T-helper 1 cell treated with Interleukin-12 subunit alpha and Interleukin-12 subunit beta and Interleukin-4 antibody, amounts not matched to agents 30 μg/mL and 1 μg/mL, for 36 hours (primary cell): ENCODE measurements at regions not wholly inside any gene's neighbourhood (a gene's known extent, or its start where the extent isn't known, plus 50 kb on each side); places are given as distances from the start of the nearest gene placed in this dataset.

Source experiments
- H3K27ac Mint-ChIP-seq: one replicate; pipeline ENCODE4 v1.8.0; 2021; ENCODE audit warnings: mild to moderate bottlenecking, mixed read lengths
- H3K27me3 Mint-ChIP-seq: one replicate; pipeline ENCODE4 v1.8.0; 2021; ENCODE audit warnings: low read depth, mixed read lengths
- H3K36me3 Mint-ChIP-seq: one replicate; pipeline ENCODE4 v1.8.0; 2021; ENCODE audit warnings: low read depth, mixed read lengths
- H3K4me1 Mint-ChIP-seq: one replicate; pipeline ENCODE4 v1.8.0; 2021; ENCODE audit warnings: low read depth, mixed read lengths
- H3K4me3 Mint-ChIP-seq: one replicate; pipeline ENCODE4 v1.8.0; 2021; ENCODE audit warnings: mild to moderate bottlenecking, moderate library complexity, mixed read lengths
- H3K9me3 Mint-ChIP-seq: one replicate; pipeline ENCODE4 v1.8.0; 2021; ENCODE audit warnings: mixed read lengths

DNA sequence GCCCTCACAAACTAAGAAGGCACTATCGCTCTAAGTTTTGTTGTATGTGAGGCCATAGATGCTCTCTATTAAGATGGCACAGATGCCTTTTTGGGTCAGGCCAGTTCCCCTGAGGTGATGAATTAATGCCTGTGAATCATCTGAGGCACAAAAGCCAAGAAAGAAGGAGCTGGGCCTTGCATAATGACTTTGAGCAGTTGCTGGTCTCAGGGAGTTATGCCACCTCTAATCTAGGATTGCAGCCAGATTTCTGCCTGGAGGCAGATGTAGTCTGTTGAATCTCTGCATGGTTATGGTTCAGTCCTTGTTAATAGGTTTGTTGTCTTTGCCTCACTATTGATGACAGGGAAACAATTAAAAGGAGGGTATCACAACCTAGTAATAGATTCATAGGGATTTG lies 168.1 kb upstream of the CHRM3 start:
- H3K27ac Mint-ChIP-seq: no peak overlapping the region
- no peaks in the 10 kb centered on the region for H3K27me3 Mint-ChIP-seq

DNA sequence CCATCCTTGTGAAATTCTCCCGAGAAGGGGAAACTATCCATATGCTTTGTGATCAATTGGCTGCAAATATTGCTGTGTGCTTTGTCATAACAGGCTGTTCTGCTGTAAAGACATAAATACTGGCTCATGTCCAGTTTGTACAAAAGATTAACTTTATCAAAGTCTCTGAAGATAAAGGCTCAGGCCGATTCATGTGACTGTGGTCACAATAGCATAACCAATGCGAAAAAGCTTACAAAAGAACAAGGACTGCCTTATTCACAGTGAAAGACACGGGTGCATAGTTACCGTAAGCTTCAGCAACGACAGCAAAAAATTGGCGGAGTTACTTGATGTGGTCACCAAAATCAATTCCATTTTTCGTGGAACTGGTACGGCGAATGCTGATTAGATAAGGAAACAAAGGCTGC lies 173.6 kb upstream of the CHRM3 start:
- Mint-ChIP-seq H3K27me3 (no peaks in the 10 kb centered on the region), H3K4me3 (no peak overlapping the region), H3K4me1 (no peaks in the 10 kb centered on the region)

More for the DNA sequence above, 168.1 kb upstream of the CHRM3 start:
- H3K4me3 Mint-ChIP-seq: no peak overlapping the region
- no peaks in the 10 kb centered on the region for H3K36me3 Mint-ChIP-seq
- H3K4me1 Mint-ChIP-seq: no peaks in the 10 kb centered on the region
- H3K9me3 Mint-ChIP-seq: peaks cover 10% of the 10 kb centered on the region

DNA sequence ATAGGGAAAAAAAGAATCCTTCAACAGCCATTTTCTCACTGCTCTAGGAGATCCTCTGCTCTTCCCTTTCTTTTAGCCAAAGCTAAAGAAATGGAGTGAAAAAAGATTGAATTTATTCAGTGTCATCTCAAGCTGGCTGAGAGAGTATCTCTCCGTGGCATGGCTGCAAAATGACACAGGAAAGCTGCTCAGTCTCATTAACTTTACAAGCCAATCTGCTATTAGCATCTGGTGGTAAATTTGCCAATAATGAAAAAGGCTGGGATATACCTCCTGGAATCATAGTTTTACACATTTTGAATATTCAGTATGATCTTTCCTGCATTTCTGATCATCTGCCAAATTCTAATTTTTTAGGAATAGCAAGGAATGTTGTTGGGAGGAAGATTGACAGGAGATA lies 176.8 kb upstream of the CHRM3 start:
- Mint-ChIP-seq H3K4me3 (no peak overlapping the region), H3K9me3 (no peaks in the 10 kb centered on the region), H3K4me1 (no peaks in the 10 kb centered on the region), H3K36me3 (no peaks in the 10 kb centered on the region), H3K27ac (no peak overlapping the region), H3K27me3 (no peaks in the 10 kb centered on the region)

More for the DNA sequence above, 173.6 kb upstream of the CHRM3 start:
- Mint-ChIP-seq H3K9me3 (no peaks in the 10 kb centered on the region), H3K27ac (no peak overlapping the region), H3K36me3 (no peaks in the 10 kb centered on the region)

DNA sequence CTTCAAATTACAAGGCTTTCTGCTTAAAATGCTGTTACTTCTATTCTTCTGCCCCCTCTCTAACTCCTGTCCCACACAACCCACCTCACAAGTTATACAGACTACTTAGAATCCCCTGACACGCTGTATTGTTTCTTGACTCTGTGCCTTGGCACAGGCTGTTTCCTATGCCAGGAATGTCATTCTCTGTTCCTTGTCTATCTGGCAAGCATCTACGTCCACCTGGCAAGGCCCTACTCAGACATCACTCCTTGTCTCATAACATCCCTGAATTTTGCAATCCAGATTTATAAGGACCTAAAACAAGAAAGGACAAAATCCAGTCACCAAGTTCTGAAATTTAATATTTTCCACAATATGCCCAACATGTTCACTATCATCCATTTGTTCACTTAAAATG lies 182.0 kb upstream of the CHRM3 start:
- Mint-ChIP-seq H3K9me3 (no peaks in the 10 kb centered on the region), H3K36me3 (no peaks in the 10 kb centered on the region), H3K27ac (no peak overlapping the region), H3K4me3 (no peak overlapping the region), H3K27me3 (no peaks in the 10 kb centered on the region), H3K4me1 (no peaks in the 10 kb centered on the region)

DNA sequence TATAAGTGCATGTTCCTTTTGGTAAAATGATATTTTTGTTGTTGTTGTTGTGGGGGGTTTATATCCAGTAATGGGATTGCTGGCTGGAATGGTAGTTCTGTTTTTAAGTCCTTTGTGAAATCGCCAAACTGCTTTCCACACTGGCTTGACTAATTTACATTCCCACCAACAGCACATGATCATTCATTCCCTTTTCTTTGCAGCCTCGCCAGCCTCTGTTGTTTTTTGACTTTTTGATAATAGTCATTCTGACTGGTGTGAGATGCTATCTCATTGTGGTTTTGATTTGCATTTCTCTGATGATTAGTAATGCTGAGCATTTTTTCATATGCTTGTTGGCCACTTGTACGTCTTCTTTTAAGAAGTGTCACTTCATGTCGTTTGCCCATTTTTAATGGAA lies 188.5 kb upstream of the CHRM3 start:
- no peaks in the 10 kb centered on the region for H3K4me1 Mint-ChIP-seq
- no peaks in the 10 kb centered on the region for H3K27me3 Mint-ChIP-seq
- H3K36me3 Mint-ChIP-seq: no peaks in the 10 kb centered on the region
- H3K9me3 Mint-ChIP-seq: no peaks in the 10 kb centered on the region
- H3K4me3 Mint-ChIP-seq: no peak overlapping the region
- no peak overlapping the region for H3K27ac Mint-ChIP-seq

DNA sequence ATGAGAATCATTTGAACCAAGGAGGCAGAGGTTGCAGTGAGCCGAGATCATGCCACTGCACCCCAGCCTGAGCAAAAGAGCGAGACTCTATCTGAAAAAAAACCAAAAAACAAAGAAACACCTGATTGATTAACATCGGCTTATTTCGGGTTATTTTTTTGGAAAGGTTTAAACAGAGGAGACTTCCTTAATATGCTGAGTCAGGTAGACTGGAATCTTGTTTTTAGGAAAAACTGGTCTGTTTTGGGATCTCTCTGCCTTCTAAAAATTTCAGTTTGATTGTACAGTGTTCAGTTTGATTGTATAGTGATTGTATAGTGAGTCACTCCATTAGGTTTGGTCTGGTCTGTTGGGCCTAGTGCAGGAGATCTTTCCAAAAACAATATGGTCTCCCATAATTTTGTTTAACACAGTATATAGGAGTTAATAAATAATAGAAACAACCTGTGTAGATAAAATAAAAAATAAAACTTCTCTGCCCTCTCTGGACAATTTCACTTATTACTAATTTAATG lies 196.3 kb upstream of the CHRM3 start:
- no peaks in the 10 kb centered on the region for H3K27me3 Mint-ChIP-seq
- H3K27ac Mint-ChIP-seq: no peak overlapping the region
- H3K4me1 Mint-ChIP-seq: no peaks in the 10 kb centered on the region
- no peak overlapping the region for H3K4me3 Mint-ChIP-seq
- H3K9me3 Mint-ChIP-seq: peaks cover 4% of the 10 kb centered on the region
- no peaks in the 10 kb centered on the region for H3K36me3 Mint-ChIP-seq

DNA sequence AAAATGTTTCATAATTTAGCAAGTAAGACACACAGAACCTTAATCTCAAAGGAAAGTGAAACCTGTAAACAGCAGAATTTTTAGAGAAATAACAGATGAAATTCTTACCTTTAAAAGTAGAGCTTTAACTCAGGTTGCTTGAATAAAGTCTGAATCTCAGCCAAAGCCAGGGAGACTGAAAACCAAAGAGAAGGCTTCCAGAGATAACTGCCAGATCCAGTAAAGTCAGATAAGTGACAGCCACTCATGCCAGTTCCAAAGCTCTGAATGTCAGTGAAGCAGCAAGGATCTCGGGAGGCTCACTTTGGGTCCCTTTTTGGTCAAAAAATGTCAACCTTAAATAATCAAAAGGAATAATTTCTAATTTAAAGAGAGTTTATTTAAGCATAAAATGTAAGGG lies 199.9 kb upstream of the CHRM3 start:
- H3K4me3 Mint-ChIP-seq: no peak overlapping the region
- H3K27ac Mint-ChIP-seq: no peak overlapping the region
- H3K36me3 Mint-ChIP-seq: no peaks in the 10 kb centered on the region
- no peaks in the 10 kb centered on the region for H3K27me3 Mint-ChIP-seq
- H3K4me1 Mint-ChIP-seq: no peaks in the 10 kb centered on the region
- peaks cover 4% of the 10 kb centered on the region for H3K9me3 Mint-ChIP-seq

DNA sequence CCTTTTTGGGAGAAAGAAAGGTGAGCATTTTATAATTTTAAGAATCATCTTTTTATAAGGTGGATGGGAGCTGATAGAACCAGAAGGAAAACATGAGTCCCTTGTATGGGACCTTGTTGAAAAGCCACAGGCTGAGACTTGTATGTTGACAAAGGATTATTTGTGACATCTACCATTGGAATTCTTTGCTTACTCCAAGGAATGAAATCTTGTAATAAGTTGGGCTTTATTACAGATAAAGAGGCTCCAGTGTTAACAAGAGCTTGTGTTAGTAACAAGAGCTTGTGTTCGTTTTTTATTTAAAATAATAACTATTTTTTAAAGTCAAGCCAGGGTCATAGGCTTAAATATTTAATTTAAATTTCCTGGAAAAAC lies 201.1 kb upstream of the CHRM3 start:
- H3K36me3 Mint-ChIP-seq: no peaks in the 10 kb centered on the region
- H3K27me3 Mint-ChIP-seq: no peaks in the 10 kb centered on the region
- peaks cover 10% of the 10 kb centered on the region for H3K9me3 Mint-ChIP-seq
- no peak overlapping the region for H3K4me3 Mint-ChIP-seq
- no peak overlapping the region for H3K27ac Mint-ChIP-seq
- H3K4me1 Mint-ChIP-seq: no peaks in the 10 kb centered on the region

DNA sequence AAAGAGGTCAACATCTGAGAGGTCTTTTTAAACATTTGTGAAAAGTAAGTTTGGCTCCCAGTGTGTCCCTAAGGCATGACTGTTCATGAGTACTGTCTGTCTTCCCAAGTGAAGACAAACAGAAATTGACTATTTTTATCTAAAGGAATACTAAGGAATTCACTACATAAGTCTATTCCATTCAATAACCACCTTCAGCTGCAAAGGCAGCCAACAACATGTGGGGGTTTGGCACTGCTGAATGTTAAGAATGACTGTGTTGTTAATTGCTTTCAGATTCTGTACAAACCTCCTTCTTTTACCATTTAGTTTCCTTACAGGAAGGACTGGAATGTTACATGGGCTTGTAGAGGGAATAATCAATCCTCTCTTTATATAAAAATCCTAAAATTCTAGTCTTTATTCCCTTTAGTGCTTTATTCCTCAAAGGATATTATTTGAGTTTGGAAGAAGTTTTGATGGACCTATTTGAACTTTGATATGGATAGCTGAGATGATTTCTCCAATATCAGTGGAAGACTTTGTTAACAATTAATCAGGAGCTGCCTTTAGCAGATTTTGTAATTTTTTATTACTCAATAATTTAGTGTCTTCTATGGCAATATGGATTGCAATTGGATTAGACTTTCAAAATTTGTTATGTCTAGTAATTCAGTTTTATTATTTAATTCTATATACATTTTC lies 201.7 kb upstream of the CHRM3 start:
- Mint-ChIP-seq H3K27me3 (no peaks in the 10 kb centered on the region), H3K9me3 (peaks cover 10% of the 10 kb centered on the region), H3K4me1 (no peaks in the 10 kb centered on the region), H3K27ac (no peak overlapping the region), H3K4me3 (no peak overlapping the region), H3K36me3 (no peaks in the 10 kb centered on the region)

DNA sequence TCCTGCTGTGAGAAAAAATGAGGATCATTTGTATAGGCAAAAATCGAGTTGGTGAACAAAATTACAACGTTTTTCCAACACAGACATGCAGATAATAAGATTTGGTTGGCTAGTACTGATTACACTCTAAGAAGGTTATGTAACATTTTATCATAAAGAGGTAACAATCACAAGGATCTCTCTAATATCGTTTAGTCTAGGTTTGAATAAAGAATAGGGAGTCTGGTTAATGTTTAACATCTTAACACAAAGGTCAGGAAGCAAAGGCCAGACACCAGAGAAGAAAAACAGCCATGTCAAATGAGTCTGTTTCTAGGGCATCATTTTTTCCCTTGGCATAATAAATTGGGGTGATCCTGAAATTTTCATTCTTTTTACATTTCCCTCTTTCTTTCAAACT lies 207.4 kb upstream of the CHRM3 start:
- H3K9me3 Mint-ChIP-seq: peaks cover 18% of the 10 kb centered on the region
- H3K4me3 Mint-ChIP-seq: no peak overlapping the region
- H3K27ac Mint-ChIP-seq: no peak overlapping the region
- no peaks in the 10 kb centered on the region for H3K27me3 Mint-ChIP-seq
- H3K36me3 Mint-ChIP-seq: no peaks in the 10 kb centered on the region
- H3K4me1 Mint-ChIP-seq: no peaks in the 10 kb centered on the region

DNA sequence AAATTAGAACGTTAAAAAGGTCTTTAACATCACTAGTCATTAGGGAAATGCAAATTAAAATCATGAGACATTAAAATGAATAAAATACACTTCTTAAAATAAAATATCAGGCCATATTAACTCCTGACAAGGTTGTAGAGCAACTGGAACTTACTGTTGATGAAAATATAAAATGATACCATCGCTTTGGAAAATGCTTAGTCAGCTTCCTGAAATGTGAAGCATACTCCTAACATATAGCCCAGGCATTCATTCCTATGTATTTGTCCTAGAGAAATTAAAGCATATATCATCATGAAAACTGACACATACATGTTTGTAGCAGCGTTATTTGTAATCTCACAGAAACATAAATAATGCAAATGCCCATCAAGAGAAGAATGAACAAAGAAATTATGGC lies 211.5 kb upstream of the CHRM3 start:
- H3K4me3 Mint-ChIP-seq: no peak overlapping the region
- H3K36me3 Mint-ChIP-seq: no peaks in the 10 kb centered on the region
- H3K27ac Mint-ChIP-seq: no peak overlapping the region
- H3K27me3 Mint-ChIP-seq: no peaks in the 10 kb centered on the region
- H3K9me3 Mint-ChIP-seq: peaks cover 12% of the 10 kb centered on the region
- no peaks in the 10 kb centered on the region for H3K4me1 Mint-ChIP-seq

DNA sequence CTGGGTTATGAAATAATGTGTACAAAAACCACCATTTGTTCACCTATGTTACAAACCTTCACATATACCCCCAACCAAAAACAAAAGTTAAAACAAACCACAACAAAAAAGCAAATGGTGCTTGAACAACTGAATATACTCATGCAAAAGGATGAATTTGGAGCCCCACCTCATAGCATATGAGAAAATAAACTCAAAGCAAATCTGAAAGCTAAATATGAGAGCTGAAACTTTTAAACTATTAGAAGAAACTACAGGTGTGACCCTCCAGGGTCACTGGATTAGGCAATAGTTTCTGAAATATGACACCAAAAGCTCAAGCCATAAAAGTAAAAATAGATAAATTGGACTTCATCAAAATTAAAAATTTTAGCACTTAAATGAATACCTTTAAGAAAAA lies 215.5 kb upstream of the CHRM3 start:
- peaks cover 2% of the 10 kb centered on the region for H3K9me3 Mint-ChIP-seq
- no peaks in the 10 kb centered on the region for H3K36me3 Mint-ChIP-seq
- no peak overlapping the region for H3K27ac Mint-ChIP-seq
- no peaks in the 10 kb centered on the region for H3K27me3 Mint-ChIP-seq
- no peaks in the 10 kb centered on the region for H3K4me1 Mint-ChIP-seq
- H3K4me3 Mint-ChIP-seq: no peak overlapping the region

DNA sequence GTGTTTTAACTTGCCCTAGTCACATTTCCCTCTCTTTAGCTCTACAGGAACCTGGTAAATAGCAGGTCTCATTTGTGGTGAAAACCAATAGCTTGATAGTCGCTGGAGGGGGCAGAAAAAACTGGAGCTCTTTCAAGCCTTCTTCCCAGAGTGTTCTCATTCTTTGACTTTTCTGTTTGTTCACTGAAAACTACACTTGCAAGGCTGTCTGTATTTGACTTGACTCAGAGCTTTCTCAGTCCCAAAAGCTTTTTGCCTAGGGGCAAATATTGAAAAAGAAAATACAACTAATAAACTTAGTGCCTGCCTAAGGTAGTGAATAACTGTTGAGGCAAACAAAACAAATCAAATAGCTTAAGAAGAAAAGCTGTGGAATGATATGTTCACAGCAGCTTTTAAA lies 217.1 kb upstream of the CHRM3 start:
- H3K9me3 Mint-ChIP-seq: peaks cover 3% of the 10 kb centered on the region
- no peak overlapping the region for H3K27ac Mint-ChIP-seq
- no peak overlapping the region for H3K4me3 Mint-ChIP-seq
- H3K4me1 Mint-ChIP-seq: no peaks in the 10 kb centered on the region
- H3K27me3 Mint-ChIP-seq: no peaks in the 10 kb centered on the region
- no peaks in the 10 kb centered on the region for H3K36me3 Mint-ChIP-seq

DNA sequence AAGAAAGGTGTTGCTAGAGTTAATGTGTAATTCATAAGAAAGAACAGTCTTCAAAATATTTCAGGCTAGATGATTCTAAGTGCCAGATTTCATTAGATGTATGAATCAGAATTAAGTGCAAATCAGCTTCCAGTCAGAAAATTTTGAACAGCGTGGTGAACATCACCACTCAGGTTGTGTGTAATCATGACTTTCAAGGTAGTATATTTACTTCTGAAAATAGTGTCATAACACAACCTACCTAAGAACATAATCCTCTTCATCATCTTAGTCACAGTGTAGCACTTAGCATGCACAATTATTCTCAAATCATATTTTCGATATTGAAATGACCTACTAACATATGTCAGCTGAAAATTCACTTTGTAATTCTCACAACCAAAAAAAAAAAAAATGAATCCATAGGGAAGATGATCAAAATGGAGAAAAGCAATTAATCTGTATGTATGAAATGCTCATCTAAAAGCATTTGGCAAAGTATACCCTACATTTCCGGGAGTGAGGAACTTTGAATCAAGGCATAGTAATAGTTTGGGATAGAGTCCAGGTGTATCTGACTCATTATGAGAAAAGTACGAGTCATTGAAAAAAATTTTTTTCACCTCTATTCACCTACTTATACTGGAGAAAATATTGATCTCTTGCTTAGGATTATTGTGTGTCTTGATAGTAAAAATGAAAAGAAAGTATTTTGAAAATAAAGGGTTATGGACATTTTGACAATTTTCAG lies 221.8 kb upstream of the CHRM3 start:
- Mint-ChIP-seq H3K4me3 (no peak overlapping the region), H3K4me1 (no peaks in the 10 kb centered on the region), H3K27ac (no peak overlapping the region), H3K27me3 (no peaks in the 10 kb centered on the region), H3K9me3 (peaks cover 3% of the 10 kb centered on the region), H3K36me3 (no peaks in the 10 kb centered on the region)

DNA sequence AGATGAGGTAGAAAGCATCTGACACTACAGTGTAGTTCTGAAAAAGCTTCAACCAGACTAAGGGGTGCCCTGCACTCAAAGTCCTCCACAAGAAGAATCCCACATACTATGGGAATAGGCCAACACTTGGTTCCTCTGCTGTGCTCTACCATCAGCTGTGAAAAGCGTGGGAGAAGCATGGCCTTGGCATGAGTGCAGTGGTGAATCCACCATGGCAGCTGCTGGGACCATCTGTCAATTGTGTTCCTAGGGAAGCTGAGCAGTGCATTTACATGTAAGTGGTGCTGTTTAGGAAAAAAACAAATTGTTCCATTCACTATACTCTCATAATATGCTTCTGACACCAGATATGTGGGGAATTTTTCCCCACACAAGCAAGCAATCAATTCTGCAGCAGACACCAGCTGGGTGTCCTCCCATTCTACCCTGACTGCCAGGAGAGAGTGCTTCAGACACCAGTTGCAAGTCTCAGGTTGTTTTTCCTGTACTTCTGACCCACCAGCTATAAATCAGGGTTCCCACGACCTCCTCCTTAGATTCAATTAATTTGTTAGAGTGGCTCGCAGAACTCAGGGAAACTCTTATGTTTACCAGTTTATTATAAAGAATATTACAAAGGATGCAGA lies 230.8 kb upstream of the CHRM3 start:
- no peaks in the 10 kb centered on the region for H3K4me1 Mint-ChIP-seq
- H3K9me3 Mint-ChIP-seq: no peaks in the 10 kb centered on the region
- no peaks in the 10 kb centered on the region for H3K27me3 Mint-ChIP-seq

More for the DNA sequence above, 230.8 kb upstream of the CHRM3 start:
- Mint-ChIP-seq H3K36me3 (no peaks in the 10 kb centered on the region), H3K4me3 (no peak overlapping the region), H3K27ac (no peak overlapping the region)
